ENCODE measurements at regions not wholly inside any gene's neighbourhood (a gene's known extent, or its start where the extent isn't known, plus 50 kb on each side); places are given as distances from the start of the nearest gene placed in this dataset.
A peak's percentile ranks its signal among the peaks of the same experiment; 100 is the strongest.

DNA sequence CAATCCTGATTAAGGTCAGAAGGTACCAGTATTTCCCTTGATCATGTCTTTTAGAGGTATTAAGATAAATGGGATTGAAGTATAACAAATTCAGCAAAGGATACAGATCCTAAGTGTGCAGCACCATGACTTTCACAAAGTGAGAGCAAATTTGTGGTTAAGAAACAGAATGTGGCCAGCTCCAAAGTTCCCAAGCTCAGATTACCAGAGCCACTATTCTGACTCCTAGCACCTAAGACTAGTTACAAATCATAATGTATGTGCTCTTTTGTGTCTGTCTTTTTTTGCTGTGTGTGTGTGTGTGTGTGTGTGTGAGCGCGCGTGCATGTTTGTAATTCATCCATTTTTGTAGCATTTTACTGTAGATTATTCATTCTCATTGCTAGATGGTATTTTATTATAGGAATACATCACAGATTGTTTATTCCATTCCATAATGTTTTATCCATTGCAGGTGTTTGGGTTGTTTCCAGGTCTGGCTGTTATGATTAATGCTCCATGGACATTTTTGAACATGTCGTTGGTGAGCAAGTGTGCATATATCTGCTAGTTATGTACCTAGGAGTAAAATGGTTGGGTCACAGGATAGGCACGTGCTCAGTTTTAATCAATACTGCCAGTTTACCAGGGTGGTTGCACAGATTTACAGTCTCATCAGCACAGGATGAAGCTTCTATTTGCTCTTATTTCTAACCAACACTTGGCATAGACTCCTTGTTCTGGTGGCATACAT is 314.0 kb upstream of the JAG1 start:
- TF ChIP-seq, protein P1, sequence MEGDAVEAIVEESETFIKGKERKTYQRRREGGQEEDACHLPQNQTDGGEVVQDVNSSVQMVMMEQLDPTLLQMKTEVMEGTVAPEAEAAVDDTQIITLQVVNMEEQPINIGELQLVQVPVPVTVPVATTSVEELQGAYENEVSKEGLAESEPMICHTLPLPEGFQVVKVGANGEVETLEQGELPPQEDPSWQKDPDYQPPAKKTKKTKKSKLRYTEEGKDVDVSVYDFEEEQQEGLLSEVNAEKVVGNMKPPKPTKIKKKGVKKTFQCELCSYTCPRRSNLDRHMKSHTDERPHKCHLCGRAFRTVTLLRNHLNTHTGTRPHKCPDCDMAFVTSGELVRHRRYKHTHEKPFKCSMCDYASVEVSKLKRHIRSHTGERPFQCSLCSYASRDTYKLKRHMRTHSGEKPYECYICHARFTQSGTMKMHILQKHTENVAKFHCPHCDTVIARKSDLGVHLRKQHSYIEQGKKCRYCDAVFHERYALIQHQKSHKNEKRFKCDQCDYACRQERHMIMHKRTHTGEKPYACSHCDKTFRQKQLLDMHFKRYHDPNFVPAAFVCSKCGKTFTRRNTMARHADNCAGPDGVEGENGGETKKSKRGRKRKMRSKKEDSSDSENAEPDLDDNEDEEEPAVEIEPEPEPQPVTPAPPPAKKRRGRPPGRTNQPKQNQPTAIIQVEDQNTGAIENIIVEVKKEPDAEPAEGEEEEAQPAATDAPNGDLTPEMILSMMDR (conservative IDR thresholded peaks at IDR 0.05; ENCODE audit: control insufficient read depth, insufficient read depth, low read depth, low read length) = no peak
- peak; percentile 13 for DNase-seq (ENCODE audit: low read depth)
- no peak overlapping the region for H3K4me3 ChIP-seq (ENCODE audit: control insufficient read depth, low read depth, low read length)

DNA sequence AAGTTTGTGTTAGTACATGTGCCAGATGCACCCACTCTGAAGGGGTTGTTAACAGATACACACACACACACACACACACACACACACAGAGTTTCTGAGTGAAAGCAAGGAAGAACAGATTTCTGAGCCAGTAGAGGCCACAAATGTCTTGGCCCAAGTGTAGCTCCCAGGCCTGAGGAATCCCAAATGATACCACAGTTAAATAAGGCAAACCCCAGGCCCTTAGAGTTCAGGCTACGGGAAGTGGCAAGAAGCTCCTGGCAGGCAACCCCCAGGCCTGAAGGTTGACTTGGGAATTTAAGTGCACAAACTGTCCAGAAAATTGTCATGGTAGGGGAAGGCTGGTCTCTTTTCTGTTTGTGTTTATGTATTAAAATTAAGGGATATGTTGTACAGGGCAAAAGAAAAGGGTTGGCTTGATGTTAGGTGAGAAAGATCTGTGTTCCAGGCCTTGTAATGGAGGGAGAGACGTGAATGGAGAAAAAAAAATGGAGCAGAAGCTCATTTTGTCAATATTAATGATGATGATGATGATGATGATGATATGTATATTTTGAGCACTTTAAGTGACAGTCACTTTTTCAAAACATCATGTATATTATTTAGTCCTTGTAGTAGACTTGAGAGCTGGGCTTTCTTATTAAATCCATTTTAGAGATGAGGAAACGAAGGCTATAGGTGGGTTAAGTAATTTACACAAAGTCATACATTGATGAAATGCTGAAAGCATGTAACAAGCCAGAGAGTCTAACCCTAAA is 317.0 kb upstream of the JAG1 start:
- DNase-seq (ENCODE audit: low read depth) = no peak
- TF ChIP-seq, protein P1 (conservative IDR thresholded peaks at IDR 0.05; ENCODE audit: control insufficient read depth, insufficient read depth, low read depth, low read length) = no peak
- no peak overlapping the region for H3K4me3 ChIP-seq (ENCODE audit: control insufficient read depth, low read depth, low read length)

DNA sequence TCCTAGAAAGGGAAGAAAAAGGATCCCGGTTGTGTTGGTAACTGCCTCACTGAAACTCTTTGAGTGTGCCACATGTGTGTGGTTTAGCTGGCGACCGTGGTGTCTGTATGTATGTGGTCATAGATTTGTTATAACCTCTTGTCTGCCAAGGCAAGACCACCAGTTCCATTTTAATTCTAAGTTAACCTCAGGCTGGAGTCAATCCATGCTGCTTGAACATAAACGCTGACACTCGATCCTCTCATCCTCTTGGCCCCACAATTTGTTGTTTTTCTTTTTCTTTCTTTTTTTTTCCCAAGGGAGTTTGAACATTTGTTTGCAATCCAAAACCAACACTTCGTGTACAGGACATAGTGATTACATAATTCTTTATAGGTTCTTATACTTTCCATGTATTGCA is 318.9 kb upstream of the JAG1 start:
- DNase-seq (ENCODE audit: low read depth) = peak; percentile 56
- no peak overlapping the region for H3K4me3 ChIP-seq (ENCODE audit: control insufficient read depth, low read depth, low read length)

GRCh38 chr20:10994991-10995700 is 321.3 kb upstream of the JAG1 start:
- DNase-seq (ENCODE audit: low read depth) = no peak
- TF ChIP-seq, protein P1 (conservative IDR thresholded peaks at IDR 0.05; ENCODE audit: control insufficient read depth, insufficient read depth, low read depth, low read length) = no peak
- H3K4me3 ChIP-seq (ENCODE audit: control insufficient read depth, low read depth, low read length) = no peak overlapping the region

More for the DNA sequence above, 318.9 kb upstream of the JAG1 start:
- TF ChIP-seq, protein P1 (conservative IDR thresholded peaks at IDR 0.05; ENCODE audit: control insufficient read depth, insufficient read depth, low read depth, low read length) = no peak

- TF ChIP-seq, protein P1 (conservative IDR thresholded peaks at IDR 0.05; ENCODE audit: control insufficient read depth, insufficient read depth, low read depth, low read length) = no peak
- no peak for DNase-seq (ENCODE audit: low read depth)
- no peak overlapping the region for H3K4me3 ChIP-seq (ENCODE audit: control insufficient read depth, low read depth, low read length)
Measured at GRCh38 chr20:10998476-10998875, 324.7 kb upstream of the JAG1 start.

DNA sequence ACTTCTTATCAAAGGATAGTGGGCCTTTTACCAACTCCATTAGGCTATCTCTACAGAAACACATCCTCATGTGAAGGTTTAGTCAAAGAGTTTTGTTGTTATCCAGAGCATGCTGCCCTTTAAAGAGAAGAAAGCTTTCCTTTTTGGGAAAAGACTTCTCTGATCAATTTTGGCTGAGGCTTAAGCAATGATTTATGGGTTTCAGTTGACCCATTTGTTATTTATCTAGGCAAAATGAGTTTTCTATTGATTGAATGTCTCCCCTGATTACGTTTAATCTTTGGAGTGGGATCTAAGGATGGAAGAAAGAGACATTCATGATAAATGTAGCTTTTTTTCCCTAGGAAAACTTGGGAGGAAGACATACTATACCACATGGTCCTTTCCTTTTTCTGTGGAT is 326.6 kb upstream of the JAG1 start:
- no peak for DNase-seq (ENCODE audit: low read depth)
- TF ChIP-seq, protein P1 (conservative IDR thresholded peaks at IDR 0.05; ENCODE audit: control insufficient read depth, insufficient read depth, low read depth, low read length) = no peak
- H3K4me3 ChIP-seq (ENCODE audit: control insufficient read depth, low read depth, low read length) = no peak overlapping the region

Measured in fibroblast of mammary gland (primary cell).